NCI-H2081 (cell line): ENCODE measurements at regions not wholly inside any gene's neighbourhood (a gene's known extent, or its start where the extent isn't known, plus 50 kb on each side); places are given as distances from the start of the nearest gene placed in this dataset.

Experiments
- DNase-seq, 2 experiments: peaks; one replicate each; lab custom pipeline; 2025; lab: John Stamatoyannopoulos, UW

DNA sequence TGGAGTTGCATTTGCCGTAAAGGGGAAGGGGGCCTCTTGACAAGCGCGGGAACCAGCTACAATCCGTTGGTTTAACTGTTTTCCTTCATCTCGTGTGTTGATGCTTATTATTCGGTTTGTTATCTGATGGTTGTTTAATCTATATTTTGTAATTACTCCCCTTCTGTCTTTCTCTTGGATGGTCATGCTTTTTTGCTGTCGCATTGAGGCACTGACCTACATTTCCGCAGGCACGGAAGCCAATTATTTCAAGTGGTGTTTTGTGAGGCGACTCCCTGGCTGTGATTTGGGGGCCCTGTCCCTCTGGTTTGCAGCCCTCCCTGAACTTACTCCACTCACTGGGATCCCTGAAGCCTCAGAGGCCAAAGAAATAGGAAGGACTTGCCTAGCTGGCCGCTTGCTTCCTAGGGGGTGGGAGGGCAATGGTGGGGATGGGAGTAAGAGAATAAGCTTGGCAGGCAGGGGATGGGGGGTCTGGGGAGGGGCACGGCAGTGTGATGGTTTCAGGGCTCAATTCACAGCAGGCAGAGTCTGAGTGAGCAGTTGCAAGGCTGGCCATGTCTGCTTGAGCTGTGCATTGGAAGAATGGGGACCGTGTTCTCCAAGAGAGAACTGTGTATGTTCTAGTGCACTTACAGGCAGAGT lies 165.8 kb upstream of the B3GAT1 start:
- no peak for DNase-seq

DNA sequence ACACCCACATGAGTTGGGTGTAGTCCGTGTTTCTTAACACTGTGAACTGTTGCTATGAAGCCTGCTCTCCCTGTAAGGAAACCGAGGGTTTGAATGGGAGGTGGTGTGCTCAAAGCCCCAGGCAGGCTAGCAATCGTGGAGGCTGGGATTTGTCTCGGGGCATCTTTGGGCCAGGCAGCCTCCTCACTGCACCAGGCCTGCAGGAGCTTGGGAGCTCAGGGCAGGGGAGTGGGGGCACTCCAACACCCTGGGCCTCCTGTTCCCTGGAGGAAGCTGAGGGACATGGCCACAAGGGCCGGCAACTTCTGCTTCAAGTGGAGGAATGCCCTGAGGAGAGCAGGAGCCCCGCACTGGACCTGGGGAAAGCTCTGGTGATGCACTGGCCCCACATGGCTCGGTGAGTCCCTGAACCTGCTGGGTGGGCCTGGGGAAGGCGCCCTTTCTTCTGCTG lies 164.7 kb upstream of the B3GAT1 start:
- no peak for DNase-seq

DNA sequence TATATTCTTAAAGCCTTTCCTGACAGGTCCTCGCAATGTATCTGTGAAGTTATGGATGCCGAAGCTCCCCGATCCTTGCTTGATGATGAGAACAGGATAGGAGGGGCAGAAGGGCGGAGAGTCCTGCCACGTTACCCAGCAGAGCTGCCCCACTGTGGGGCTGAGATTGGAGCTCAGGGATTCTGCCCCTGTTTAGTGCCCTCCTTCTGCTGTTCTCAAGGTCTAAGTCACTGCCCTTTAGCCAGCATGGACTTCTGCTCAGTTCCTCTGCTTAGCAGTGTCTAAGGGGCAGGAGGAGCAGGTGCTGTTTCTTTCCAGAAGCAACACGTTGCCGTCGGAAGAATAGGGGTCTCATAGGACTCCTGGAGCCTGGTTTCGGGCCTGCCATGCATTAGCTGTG lies 164.2 kb upstream of the B3GAT1 start:
- DNase-seq = no peak

DNA sequence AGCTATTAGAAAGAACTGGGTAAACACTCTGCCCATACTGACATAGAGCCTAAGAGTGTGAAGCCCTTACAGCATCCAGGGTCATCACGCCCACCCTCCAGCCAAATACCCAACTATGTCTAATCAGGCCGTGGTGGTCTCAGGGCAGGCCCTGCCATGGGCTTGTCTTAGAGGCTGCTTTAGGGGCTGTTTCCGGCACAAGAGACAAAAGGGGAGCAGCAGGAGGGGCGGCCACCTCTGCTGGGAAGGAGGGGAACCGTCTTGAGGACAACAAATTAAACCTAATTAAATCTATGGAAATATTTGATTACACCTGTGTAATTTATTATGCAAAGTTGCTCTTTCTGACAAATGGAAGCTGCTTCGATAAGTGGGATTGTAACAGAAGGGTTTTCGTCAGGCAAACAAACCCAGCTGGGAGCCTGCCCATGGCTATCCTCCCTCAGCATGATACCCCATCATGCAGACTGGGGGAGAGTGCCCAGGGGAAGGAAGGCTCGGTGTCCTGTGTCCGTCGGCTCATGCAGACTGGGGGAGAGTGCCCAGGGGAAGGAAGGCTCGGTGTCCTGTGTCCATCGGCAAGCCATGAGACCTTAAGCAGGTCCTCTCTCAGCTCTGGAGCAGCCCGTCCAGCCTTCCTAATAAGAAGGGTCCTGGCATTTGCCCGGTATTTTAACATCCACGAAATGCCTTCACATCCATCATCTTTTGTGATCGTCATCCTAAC lies 163.6 kb upstream of the B3GAT1 start:
- no peak for DNase-seq

DNA sequence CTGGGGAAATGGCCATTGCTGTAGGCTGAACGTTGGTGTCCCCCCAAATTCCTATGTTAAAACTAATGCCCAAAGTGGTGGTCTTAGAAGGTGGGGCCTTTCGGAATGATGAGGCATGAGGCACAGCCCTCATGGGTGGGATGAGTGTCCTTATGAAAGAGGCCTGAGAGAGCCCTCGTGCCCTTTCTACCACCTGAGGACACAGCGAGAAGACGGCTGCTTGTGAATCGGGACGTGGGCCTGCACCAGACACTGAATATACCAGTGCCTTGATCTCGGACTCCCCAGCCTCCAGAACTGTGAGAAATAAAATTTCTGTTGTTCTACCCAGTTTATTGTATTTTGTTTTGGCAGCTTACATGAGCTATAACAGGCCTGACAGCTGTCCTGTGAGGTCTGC lies 162.9 kb upstream of the B3GAT1 start:
- DNase-seq = no peak

DNA sequence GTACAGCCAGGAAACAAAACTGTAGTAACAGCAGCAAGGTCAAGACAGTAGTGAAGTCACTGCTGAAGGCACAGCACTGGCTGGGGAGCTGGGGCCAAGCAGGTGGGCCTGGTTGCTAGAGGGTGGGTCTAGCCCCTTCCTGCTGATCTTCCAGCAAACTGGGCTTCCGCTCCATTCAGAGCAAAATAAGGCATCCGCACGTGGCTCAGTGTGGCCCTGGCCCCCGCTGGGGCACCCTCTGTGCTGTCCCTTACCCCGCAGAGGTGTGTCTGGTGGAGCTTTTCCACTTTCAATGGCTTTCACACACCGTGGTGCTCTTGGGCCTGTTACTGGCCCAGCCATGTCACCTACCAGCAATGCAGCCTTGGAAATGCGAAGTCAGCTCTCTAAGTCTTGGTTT lies 162.4 kb upstream of the B3GAT1 start:
- DNase-seq = no peak

DNA sequence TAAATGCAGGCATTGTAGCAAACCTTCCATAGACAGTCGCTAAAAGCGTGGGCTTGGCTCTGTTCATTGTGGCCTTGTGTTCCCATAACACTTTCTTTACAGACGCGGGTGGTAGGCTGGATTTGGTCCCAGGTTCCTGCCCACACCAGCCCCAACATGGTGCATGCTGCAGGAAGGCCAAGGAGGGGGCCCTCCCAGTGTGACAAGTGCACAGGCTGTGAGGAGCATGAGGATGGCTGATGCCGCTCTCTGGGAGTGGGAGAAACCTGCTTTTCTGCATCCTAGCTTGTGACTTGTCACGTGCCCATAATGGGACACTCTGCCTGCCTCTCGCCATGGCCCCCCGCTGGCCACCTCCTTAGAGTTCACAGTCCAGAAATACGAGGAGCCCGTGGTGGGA lies 161.8 kb upstream of the B3GAT1 start:
- DNase-seq = no peak

DNA sequence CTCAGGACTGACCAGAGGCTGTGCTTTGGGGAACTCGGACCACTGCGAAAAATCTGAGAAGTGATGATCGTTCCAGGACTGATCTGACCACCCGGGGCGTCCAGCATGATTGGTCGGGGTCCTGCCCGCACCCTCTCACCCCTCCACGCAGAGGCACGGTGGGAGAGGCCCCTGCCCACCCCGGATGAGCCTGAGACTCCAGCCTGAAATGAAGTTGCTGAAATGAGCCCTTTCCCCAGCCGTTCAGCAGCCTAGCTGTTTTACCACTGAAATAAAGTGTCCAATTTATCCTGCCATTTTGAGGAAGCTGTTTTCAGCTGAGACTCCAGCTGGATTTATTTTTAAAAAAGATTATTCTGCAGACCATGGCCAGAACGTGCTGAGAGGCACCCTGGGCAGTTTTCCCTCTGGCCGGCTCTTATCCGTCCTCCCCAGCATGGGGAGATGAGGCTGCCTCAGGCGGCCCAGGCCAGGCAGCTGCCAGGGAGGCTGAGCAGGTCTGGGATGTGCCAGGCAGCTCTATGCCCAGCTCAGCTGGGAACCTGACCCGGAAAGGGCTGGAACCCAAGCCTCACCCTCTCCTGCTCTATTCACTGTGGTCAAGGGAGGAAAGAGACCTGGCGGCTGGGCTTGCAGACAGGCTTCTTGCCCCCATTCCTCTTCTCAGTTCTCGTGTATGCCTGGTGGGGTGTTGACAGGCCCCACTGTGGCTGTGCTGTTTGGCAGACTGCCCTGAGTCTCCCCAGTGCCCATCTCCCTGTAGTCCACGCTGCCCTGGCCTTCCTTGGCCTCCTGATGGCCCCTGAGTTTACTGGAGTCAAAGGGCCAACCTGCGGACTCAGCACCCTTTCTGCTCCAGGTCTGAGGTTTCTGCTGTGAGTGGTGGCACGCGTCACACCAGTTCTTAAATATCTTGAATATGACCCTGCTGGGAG lies 161.0 kb upstream of the B3GAT1 start:
- no peak for DNase-seq

DNA sequence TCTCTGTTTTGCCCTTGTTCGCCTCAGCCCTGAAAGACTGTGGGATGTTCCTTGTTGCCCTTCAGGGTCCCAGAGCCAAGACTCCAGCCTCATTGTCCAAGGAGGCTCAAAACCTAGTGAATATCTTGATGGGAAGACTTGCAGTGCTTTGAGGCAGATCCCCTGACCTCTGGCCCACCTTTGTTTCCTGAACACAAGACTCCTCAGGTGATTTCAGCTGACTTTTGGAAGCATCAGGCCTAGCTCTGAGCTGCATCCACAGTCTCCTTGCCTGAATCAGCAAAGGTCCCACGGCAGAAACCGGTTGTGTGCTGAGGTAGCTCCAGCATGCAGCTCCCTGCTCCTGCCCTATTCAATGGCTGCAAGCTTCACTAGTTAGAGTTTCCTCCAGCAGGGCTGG lies 159.3 kb upstream of the B3GAT1 start:
- DNase-seq = no peak

DNA sequence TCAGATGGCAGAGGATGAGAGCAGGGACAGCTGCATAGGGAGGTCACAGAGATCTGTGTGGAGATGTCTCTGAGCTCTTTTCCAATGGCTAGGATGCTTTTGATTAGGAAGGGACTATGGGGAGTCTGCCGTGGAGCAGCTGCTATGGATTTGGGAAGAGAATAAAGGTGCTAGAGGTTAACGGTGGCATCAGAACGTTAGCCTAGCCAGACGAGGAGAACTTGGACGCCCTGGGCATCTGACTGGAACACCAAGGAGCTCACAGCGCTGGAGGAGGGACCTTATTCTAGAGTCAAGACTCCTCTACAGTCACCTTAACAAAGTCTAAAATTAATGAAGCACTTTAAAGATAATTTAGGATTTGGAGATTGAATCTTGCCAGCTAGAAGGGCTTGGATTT lies 157.2 kb upstream of the B3GAT1 start:
- no peak for DNase-seq

DNA sequence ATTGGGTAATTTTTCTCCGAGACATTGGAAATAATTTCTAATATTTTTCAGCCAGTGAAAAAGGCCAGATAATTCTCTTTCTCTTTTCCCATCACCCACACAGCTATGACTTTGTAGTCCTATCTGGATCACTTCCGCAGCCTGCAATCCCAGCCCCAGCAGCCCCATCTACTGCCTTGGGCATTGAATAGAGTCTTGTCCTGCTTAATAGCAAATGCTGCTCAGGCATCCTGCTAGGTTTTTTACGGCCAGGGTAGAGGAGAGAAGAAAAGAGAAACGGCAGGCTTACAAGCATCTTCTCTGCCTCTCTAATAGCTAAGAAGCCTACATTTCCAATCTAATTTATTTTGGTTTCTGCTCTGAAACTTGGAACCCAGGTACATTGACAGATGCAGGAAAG lies 154.3 kb upstream of the B3GAT1 start:
- DNase-seq = no peak

DNA sequence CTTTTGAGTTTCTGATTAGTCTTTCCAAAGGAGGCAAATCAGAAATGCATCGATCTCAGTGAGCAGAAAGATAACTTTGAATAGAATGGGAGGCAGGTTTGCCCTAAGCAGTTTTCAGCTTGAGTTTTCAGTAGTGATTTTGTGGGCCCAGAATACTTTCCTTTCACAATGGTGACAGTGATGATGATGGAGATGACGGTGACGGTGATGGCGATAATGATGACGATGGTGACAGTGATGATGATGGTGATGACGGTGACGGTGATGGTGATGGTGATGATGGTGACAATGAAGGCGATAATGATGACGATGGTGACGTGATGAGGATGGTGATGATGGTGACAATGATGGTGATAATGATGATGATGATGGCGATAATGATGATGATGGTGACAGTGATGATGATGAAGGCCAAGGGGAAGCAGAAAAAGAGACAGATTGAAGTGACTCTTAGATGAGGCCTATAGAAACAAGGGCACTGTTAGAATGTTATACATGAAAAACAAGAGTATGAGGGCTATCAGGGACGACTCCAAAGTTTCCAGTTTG lies 153.4 kb upstream of the B3GAT1 start:
- DNase-seq = no peak

DNA sequence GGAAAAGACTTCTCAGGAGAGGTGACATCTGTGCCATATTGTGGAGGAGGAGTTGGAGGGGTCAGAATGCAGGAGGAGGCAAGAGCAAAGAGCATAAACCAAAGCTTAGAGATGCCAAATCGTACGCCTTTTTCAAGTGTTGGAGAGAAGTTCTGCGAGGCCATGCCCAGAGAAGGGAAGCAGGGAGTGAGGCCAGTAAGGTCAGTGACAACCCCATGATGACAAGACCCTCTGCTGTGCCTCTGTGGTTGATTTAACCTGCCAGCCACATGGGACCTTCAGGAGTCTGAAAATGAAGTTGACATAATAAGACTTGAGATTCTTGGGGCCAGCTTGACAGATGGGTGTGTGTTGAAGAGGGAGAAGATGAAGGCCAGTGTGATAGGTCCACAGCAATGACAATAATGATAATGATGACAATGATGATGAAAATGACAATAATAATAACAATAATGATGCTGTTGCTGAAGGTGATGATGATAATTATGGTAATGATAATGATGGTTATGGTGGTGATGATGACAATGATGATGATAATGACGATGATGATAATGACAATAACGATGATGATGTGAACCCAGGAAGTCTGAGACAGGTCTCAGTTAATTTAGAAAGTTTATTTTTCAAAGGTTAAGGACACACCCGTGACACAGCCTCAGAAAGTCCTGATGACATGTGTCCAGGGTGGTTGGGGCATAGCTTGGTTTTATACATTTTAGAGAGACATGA lies 152.6 kb upstream of the B3GAT1 start:
- DNase-seq = no peak

DNA sequence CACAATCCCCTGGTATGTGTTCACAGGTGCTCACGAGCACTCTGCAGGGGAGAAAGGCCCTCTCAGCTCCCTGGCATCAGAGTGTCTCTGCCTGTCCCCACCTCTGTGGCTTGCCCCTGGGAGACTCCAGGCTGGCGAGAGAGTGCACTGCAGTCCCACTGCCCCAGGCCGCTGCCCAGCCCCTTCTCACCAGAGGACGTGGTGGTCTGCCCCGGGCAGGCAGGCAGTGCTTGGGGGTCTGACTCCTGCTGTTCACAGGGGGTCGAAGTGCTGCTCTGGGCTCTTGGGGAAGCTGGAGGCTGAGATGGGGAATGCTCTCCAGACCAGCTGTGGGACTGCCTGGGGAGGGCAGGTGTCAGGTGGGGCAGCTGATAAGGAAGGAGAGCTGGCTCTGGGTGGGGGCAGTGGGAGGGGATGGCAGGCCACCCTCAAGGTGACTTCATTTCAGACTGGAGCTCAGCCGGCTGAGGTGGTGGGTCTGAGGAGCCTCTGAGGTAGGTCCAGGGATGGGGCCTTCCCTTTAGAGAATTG lies 151.0 kb upstream of the B3GAT1 start:
- DNase-seq = no peak

DNA sequence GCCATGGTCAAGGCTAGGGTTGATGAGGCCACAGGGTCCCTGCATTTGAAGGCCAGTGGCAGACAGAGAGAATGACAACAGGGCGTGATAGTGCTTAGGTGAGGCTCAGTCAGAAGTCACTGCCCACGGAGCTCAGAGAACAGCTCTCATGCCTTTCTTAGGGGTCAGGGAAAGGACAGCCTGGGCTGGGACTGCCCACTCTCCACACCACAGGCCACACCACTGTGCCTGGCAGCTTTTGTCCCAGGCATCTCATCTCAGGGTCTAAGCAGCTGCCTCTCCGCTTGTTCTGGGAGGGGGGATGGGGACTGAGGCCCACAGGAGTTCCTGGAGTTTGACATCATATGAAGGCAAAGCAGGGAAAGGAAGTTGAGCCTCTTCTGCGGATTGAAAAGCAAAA lies 150.2 kb upstream of the B3GAT1 start:
- DNase-seq = no peak

DNA sequence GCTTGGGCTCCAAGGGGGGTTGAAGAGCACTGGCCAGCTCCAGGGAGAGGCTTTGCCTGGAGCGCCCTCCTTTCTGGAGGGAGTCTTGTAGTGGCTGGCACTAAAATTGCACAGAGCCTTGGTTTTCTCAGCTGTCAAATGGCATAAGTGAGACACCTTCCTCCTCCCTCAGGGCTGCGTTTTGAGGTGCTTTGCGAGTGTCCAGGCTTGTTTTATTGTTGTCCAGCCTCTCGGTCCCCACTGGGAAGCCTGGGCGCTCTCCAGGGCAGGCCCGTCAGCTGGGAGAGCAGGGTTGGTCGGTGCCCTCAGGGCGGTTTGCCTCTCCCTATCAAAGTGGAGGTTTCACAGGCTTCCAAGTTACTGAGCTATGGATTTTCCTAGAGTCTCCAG lies 149.3 kb upstream of the B3GAT1 start:
- DNase-seq = no peak

DNA sequence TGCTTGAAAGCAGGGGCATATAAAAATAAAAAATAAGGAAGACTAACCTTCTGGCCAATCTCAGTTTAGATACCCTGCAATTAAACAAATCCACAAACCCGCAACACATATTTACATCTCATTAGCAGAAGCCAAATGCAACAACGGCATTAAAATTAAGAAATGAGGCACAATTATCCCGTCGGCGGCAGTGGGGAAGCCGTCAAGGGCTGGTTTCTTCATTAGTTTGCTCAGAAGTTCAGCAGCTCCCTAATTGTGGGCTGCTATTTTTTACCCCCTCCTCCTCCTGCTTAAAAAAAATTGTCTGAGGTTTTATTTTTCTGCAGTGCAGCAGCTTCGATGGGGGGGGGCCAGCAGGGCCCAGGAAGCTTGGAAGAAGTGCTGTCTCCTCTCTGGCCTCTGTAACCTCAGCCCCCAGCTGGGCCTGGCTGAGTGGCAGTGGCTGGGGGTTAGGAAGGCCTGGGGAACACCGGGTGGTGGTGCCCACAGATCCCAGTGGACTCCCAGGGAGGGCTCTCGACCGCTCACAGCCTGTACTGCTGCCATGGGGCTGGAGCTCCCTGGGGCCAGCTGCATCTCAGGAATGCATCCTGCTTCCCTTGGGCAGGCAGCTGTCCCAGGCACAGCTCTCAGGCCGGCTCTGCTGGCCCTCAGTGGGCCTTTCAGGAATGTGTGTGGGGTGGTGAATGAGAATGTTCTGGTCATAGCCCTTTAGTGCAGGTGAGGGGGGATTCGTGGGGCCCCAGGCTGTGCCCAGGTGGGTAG lies 148.7 kb upstream of the B3GAT1 start:
- DNase-seq = no peak

DNA sequence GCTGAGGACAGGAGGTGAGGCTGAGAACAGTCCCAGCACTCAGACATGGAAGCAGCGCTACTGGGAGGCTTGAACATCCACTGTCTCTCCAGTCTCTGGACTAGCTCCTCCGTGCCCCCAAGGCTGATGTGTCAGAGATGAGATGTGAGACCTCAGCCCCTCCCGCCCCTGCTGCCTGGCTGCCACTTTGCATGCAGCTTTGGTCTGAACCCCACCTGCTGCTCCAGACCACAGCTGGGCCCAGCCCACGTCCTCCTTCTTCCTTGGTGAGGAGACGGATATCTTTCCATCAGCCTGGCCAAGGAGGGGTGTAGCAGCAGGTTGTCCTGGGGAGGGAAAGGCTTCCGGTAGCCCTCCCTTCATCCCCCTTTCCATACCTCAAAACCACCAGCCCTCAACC lies 148.0 kb upstream of the B3GAT1 start:
- DNase-seq = no peak

DNA sequence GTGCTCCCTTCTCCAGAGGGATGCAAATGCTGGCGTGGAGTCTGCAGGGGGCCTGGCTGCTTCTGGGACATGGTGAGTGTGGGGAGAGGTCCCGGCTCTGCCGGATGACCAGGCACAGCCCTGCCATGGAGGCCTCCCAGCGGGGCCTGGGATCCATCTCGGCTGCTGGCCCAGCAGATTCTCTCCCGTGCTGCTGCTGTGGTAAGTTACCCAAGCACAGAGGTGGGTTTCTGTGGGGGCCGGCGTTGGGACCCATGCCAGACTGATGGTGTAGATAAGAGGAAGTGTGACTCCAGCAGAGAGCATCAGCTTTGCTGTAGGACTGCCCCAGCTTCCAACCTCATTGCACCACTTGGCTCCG lies 147.5 kb upstream of the B3GAT1 start:
- DNase-seq = no peak

DNA sequence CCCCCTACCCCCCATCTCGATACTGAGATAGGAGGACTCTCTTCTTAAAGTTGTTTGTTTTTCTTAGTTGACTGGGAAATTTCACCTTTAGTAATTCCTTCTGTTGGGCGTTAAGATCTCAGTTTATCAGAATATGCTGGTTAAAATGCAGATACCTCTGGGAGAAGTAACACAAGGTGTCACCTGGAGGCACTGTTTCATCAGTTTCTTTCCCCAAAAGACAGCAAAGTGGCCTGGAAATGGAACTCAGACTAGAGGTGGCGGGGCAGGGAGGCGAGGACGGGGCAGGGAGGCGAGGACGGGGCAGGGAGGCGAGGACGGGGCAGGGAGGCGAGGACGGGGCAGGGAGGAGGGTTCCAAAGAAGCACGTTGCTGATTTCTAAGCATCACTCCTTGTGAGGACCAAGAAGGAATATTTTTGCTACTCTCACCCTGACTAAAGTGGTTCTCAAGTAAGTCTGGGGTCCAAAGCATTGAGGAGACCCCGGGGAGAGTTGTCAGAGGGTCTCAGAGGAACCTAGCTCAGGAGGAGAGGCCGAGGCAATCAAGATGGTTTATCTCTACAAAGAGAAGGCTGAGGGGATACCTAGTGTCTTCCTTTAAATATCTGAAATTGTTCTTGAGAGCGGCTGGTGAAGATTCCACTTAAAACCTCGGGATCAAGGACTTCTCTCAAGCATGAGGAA lies 147.0 kb upstream of the B3GAT1 start:
- no peak for DNase-seq
